ENCODE measurements at regions not wholly inside any gene's neighbourhood (a gene's known extent, or its start where the extent isn't known, plus 50 kb on each side); places are given as distances from the start of the nearest gene placed in this dataset.

DNA sequence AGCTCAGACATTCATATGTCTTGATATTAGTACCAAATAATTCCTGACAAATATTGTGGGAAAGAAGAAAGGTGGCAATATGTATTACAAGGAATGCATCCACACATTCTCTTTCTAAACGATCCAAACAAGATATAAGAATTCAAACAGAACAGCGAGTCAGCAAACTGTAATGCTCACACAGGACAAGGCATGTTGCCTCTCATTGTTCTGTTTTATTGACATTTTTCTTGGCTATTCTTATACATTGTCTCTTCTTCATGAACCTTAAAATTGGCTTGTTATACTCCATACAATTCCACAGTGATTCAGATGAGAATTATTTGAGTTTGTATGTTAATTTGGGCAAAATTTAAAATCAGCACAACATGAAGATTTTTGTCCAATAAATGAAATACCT lies 189.1 kb downstream of the HS3ST3B1 start:
- no peak overlapping the region for H3K4me3 Mint-ChIP-seq
- H3K4me1 Mint-ChIP-seq: no peaks in the 10 kb centered on the region
- TF ChIP-seq, protein P1, sequence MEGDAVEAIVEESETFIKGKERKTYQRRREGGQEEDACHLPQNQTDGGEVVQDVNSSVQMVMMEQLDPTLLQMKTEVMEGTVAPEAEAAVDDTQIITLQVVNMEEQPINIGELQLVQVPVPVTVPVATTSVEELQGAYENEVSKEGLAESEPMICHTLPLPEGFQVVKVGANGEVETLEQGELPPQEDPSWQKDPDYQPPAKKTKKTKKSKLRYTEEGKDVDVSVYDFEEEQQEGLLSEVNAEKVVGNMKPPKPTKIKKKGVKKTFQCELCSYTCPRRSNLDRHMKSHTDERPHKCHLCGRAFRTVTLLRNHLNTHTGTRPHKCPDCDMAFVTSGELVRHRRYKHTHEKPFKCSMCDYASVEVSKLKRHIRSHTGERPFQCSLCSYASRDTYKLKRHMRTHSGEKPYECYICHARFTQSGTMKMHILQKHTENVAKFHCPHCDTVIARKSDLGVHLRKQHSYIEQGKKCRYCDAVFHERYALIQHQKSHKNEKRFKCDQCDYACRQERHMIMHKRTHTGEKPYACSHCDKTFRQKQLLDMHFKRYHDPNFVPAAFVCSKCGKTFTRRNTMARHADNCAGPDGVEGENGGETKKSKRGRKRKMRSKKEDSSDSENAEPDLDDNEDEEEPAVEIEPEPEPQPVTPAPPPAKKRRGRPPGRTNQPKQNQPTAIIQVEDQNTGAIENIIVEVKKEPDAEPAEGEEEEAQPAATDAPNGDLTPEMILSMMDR (IDR thresholded peaks at IDR 0.05): no peak

DNA sequence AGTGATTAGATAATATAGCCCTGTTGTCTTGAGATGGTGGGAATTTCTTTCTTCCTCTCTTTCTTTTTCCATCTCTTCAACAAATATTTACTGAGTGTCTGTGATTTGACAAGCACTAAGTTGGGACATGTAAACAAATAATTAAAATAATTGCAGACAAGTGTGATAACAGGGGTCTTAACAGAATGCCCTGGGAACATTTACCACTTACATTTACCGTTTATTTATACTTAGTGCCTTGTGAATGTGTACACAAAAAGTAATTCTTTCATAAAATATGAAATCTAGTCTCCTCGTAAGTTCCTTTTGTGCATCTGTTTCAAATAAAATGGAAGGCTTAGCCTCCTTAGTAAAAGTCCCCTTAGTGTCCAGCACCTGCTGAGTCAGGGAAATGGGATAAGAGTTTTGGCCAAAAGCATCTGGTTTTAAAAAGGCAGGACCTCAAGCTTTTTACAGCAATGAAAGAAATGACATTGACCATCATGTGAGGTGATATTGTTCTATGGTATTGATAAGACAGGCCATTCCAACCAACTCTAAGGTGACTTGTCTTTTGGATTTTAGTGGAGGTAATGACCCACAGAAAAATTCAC lies 188.2 kb downstream of the HS3ST3B1 start:
- Mint-ChIP-seq H3K4me3 (no peak overlapping the region), H3K36me3 (ENCODE audit: low read depth) (no peaks in the 10 kb centered on the region), H3K4me1 (no peaks in the 10 kb centered on the region), H3K9me3 (peaks cover 6% of the 10 kb centered on the region), H3K27me3 (ENCODE audit: low read depth, poor library complexity) (peaks cover 4% of the 10 kb centered on the region), H3K27ac (no peak overlapping the region)
- TF ChIP-seq, protein P1 (IDR thresholded peaks at IDR 0.05): no peak
- DNase-seq: no peak

More for the DNA sequence above, 189.1 kb downstream of the HS3ST3B1 start:
- Mint-ChIP-seq H3K9me3 (peaks cover 6% of the 10 kb centered on the region), H3K36me3 (ENCODE audit: low read depth) (no peaks in the 10 kb centered on the region), H3K27me3 (ENCODE audit: low read depth, poor library complexity) (peaks cover 6% of the 10 kb centered on the region), H3K27ac (no peak overlapping the region)
- DNase-seq: no peak

GRCh38 chr17:14487068-14487467 lies 186.2 kb downstream of the HS3ST3B1 start:
- H3K27me3 Mint-ChIP-seq (ENCODE audit: low read depth, poor library complexity): peaks cover 4% of the 10 kb centered on the region
- TF ChIP-seq, protein P1 (IDR thresholded peaks at IDR 0.05): no peak
- no peaks in the 10 kb centered on the region for H3K4me1 Mint-ChIP-seq
- DNase-seq: no peak
- H3K27ac Mint-ChIP-seq: peak overlapping the region; percentile 6
- H3K36me3 Mint-ChIP-seq (ENCODE audit: low read depth): no peaks in the 10 kb centered on the region
- peaks cover 6% of the 10 kb centered on the region for H3K9me3 Mint-ChIP-seq
- H3K4me3 Mint-ChIP-seq: no peak overlapping the region

DNA sequence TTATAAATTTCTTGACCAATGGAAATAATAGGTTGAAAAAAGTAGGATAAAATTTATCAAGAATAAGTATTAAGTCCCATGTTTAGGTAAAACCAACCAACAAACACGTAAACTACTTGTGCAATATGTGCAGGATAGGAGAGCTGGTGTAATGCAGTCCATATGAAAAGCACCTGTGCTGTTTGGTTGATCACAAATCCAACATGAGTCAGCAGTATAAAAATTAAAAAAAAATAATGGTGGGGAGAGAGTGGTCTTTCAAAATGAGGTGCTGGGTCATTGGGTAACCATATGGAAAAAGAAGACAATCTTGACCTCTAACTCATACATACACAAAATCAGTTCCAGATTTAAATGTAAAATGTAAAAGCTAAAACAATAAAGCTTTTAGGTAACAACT lies 181.8 kb downstream of the HS3ST3B1 start:
- H3K36me3 Mint-ChIP-seq (ENCODE audit: low read depth): no peaks in the 10 kb centered on the region
- H3K27ac Mint-ChIP-seq: no peak overlapping the region
- TF ChIP-seq, protein P1 (IDR thresholded peaks at IDR 0.05): no peak
- no peak overlapping the region for H3K4me3 Mint-ChIP-seq
- H3K9me3 Mint-ChIP-seq: peaks cover 6% of the 10 kb centered on the region
- H3K4me1 Mint-ChIP-seq: no peaks in the 10 kb centered on the region
- peaks cover 6% of the 10 kb centered on the region for H3K27me3 Mint-ChIP-seq (ENCODE audit: low read depth, poor library complexity)
- DNase-seq: no peak

DNA sequence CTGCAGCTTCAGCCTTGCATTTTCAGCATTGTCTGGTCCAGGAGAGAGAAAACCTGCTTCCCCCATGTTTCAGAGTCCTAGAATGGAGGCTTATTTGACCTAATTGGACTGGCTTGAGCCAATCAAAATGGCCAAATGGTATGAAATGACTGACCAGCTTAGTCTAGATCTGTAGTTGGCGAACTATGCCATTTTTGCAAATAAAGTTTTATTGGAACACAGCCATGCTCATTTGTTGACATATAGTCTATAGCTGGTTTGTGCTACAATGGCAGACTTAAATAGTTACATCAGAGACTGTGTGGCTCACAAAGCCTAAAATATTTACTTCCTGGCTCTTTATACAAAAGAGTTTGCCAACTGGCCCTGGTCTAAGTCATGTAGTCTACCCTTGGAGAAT lies 180.8 kb downstream of the HS3ST3B1 start:
- DNase-seq: no peak
- Mint-ChIP-seq H3K27me3 (ENCODE audit: low read depth, poor library complexity) (peaks cover 6% of the 10 kb centered on the region), H3K4me1 (no peaks in the 10 kb centered on the region), H3K4me3 (no peak overlapping the region), H3K27ac (no peak overlapping the region), H3K36me3 (ENCODE audit: low read depth) (no peaks in the 10 kb centered on the region), H3K9me3 (peaks cover 14% of the 10 kb centered on the region)
- TF ChIP-seq, protein P1 (IDR thresholded peaks at IDR 0.05): no peak

- TF ChIP-seq, protein P1 (IDR thresholded peaks at IDR 0.05): no peak
- peaks cover 45% of the 10 kb centered on the region for H3K9me3 Mint-ChIP-seq
- peaks cover 12% of the 10 kb centered on the region for H3K36me3 Mint-ChIP-seq (ENCODE audit: low read depth)
- H3K27ac Mint-ChIP-seq: no peak overlapping the region
- DNase-seq: no peak
- no peak overlapping the region for H3K4me3 Mint-ChIP-seq
- H3K27me3 Mint-ChIP-seq (ENCODE audit: low read depth, poor library complexity): peaks cover 13% of the 10 kb centered on the region
- peaks cover 11% of the 10 kb centered on the region for H3K4me1 Mint-ChIP-seq
Measured at GRCh38 chr17:14474591-14474990, 173.7 kb downstream of the HS3ST3B1 start.

Data from nephron progenitor cell (in vitro differentiated cells).